HG02610 (cell line): ENCODE measurements at regions not wholly inside any gene's neighbourhood (a gene's known extent, or its start where the extent isn't known, plus 50 kb on each side); places are given as distances from the start of the nearest gene placed in this dataset.

Experiments
- ATAC-seq: cut with Tn5 transposase; IDR thresholded peaks from one replicate; pipeline ENCODE4 v1.9.1; 2021; ENCODE audit warnings: mild to moderate bottlenecking, moderate library complexity; ENCODE audit not compliant: unreplicated experiment

GRCh38 chr20:12773936-12774335, 234.8 kb upstream of the SPTLC3 start:
- no peak for ATAC-seq

DNA sequence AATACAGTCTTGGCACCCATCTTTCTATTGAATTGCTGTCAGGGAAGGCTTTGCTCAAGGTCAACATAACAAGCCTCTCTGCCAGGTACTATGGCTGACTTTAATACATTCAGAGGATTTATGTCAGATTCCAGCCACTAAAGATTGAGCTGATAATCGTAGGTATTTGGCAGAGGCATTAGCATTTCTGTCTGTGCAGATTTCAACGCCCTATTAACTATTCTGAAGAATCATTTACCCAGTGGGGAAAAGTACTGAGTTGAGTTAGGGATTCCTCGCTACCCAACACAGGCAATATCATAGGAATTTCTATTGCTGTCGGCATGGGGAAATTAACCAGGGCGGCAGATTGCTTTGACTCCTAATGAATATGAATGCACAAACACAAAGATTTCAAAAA, 233.7 kb upstream of the SPTLC3 start:
- ATAC-seq = no peak

GRCh38 chr20:12777016-12777415, 231.8 kb upstream of the SPTLC3 start:
- no peak for ATAC-seq

- no peak for ATAC-seq
Measured at GRCh38 chr20:12786276-12786675, 222.5 kb upstream of the SPTLC3 start.

DNA sequence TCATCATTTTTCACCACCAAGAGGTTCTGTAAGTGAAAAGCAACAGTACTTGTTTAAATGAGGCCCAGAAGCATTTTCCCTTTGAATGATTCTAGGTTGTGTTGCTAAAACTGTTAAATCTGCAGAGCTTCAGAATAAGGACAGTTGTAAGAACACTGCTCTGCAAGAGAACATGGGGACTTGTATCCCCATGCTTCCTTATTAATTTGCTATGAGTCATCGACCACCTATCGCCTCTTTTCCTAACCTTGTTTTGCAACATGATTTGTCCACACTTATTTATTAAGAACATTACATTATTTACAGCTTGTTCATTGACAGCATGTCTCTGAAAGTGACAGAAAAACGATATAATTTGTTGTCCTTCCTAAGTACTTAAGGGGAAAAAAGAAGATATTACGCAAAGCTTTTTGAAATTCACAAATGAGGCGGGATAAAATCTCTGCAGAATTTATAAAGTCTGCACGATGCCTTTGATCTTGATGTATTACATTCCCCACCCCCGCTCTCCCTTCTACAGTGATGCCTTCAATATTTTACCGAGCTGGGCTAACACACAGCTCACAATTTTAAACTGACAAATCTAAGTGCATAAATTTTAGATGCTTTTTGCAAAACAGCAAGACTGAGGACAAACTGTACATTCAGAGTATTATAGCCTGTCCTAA, 220.0 kb upstream of the SPTLC3 start:
- no peak for ATAC-seq

DNA sequence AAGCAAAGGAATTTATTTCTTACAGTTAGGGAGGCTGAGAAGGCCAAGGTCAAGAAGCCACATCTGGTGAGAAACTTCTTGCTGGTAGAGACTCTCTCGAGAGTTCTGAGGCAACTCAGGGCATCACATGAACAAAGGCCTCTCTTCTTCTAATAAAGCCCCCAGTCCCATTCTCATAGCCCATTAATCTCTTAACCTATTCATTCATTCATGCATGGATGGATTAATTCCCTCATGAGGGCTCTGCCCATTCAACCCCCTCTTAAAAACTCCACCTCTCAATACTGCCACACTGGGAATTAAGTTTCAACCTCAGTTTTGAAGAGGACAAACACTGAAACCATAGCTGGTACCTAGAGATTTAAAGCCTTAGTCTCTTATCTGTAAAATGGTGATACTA, 217.9 kb upstream of the SPTLC3 start:
- ATAC-seq = no peak

DNA sequence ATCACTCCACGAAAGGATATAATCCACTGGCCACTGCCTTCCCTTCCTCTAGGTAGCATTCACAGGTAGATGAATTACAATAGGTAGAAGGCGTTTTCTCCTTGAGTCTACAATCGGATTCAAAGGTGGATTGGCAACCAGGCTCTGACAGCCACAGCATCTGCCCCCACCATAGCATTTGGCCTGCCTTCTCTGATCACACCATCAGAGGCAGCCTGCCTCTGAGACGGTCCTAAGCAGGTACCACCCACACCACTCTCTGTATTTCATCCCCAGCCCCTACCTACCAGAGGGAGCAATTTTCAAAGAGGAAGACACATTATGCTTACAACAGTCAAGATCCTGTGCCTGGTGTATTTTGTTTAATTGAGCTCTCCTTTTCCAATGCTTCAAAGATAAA, 210.5 kb upstream of the SPTLC3 start:
- no peak for ATAC-seq

- no peak for ATAC-seq
Measured at GRCh38 chr20:12808006-12808567, 200.7 kb upstream of the SPTLC3 start.

DNA sequence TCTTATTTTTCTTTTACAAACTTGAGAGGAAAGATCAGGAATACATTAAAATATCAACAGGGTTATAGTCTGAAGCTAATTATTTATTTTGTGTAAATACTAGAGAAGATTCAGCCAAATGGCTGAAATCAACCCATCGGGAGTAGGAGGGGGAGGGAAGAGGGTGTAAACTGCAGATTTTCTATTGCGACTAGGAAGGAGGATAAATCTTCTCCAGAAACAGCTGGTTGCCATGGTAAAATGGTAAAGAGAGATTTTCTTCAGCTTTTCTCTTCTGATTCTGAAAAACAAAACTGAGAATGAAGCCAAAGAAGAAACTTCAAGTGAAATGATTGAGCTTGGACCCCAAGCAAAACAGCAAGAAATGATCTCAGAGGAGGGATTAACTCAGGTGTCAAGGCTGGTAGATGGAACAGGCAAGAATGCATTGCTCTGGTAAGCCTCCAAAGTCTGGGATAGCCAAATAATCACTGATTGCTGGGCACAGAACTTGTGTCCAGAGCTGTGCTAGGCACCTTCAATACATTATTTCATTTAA, 193.5 kb upstream of the SPTLC3 start:
- ATAC-seq = no peak

GRCh38 chr20:12815778-12816408, 192.9 kb upstream of the SPTLC3 start:
- ATAC-seq = no peak

DNA sequence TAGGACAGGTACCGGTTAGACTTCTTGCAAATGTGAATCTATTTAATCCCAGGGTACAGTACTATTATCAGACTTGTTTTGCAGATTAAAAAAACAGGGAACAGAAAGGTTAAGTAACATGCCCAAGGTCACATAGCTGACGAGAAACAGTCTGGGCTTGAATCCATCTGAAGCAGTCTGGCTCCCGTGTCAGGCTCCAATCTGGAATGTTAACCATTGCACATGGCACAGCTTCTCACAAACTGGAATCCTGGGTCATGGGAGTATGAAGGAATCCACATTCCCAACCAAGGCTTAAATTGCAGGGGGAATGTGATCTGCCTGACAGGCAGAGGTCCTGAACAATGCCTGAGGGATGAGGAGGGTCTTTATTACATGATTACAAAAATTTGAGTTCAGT, 187.5 kb upstream of the SPTLC3 start:
- no peak for ATAC-seq

DNA sequence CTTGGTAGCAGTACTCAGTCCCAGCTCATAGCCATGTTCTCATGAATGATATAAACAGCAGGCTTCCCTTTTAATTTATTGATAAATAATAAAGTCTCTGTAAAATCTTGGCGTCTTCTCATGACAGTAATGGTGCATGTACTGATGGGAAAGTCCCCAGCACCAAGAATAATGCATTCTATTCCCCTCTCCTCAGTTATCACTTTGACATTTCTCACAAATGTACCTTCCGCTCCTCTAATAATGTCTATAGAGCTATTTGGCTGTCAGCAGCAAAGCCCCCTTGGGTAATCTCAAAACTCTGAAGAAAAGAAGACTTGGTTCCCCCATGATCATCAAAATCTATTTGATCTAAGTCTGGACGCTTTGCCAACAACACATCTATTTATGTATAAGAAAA, 185.0 kb upstream of the SPTLC3 start:
- no peak for ATAC-seq

GRCh38 chr20:12824328-12825225, 184.2 kb upstream of the SPTLC3 start:
- no peak for ATAC-seq

GRCh38 chr20:12825226-12825595, 183.6 kb upstream of the SPTLC3 start:
- no peak for ATAC-seq

DNA sequence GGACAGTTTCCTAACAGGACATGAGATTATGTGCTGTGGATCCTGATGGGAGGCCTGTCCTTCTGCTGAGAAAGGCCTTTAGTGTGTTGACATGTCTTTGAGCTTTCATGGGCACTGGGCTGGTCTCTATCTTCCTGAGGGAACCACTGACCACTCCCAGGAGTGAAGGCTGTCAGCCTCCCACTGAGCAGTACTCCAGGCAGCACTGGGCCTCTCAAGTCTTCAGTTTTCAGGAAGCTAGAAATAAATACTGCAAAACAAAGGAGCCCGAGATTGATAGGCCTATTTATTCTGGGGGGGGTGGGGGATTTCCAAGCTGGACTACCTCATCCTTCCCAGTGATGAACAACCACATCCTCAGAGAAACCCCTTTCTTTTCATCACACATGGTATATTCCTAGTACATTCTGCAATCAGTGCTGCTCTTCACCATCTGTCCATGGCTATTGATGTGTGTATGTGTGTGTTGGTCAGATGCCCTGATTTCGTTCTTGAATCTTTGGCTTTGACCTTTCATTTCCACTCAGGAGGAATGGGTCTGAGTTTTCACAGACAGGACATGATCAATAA, 180.9 kb upstream of the SPTLC3 start:
- ATAC-seq = no peak

DNA sequence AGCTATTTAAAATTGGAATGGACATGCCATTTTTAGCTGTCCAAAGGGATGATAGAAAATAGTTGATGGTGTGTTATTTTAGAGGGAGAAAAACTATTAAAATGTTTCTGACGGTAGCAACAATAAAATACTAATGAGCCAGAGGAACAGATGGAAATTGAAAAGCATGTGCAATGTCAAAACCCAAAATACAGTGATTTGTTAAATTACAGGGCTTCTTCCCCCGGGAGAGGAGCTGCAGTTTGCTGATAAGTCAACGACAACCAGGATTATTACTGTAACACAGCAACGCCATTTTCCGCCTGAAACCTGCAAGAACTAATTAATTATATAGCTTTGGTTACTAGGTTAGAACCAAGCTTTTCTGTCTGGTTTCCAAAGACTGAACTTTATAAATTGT, 179.6 kb upstream of the SPTLC3 start:
- no peak for ATAC-seq

GRCh38 chr20:12833861-12834260, 174.9 kb upstream of the SPTLC3 start:
- no peak for ATAC-seq

DNA sequence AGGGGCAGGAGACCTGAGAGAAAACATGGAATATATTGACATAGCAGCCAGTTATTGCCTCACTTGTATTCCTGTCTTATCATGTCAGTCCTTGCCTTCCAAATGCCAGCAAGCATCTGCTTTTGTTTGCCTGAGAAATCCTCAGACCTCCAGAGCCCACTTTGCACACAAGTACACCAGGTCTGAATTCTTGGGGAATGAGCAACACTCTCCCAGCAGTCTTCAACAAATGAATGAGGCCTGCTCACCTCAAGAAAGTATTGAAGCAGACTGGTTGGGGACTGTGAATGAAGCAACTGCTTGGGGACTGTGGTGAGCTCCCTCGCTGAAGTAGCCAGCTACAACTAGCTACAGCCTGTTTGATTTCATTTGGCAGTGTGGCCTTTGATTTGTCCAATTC, 172.8 kb upstream of the SPTLC3 start:
- ATAC-seq = no peak

- ATAC-seq = no peak
Measured at GRCh38 chr20:12837646-12838045, 171.1 kb upstream of the SPTLC3 start.

- ATAC-seq = no peak
Measured at GRCh38 chr20:12838261-12838866, 170.4 kb upstream of the SPTLC3 start.

DNA sequence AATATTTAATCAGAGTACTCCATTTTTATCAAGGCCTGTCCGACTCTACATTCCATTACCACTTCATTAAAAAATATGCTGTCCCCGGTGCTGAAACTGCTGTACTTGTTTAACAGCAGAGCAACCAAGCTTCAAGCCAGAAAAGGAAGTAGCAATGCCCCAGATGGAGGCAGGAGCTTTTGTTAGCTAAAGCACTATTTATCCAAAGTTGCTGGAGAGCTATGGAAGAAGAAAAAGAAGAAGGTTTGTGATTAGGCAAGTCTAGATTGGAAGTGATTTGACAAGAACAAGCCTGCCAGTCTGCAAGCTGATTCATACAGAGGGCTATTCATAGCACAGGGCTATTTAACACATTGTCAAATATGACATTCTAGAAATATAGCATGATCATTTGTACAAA, 160.9 kb upstream of the SPTLC3 start:
- no peak for ATAC-seq
